Mammary epithelial cell (primary cell): ENCODE measurements at regions not wholly inside any gene's neighbourhood (a gene's known extent, or its start where the extent isn't known, plus 50 kb on each side); places are given as distances from the start of the nearest gene placed in this dataset.

Experiments used
- CTCF ChIP-seq, 2 donors: IDR thresholded peaks in 1 of 2; conservative IDR thresholded peaks in 1 of 2; 2 replicates each; pipeline ENCODE4 v1.5.1; 2011 to 2012; ENCODE audit warnings: inconsistent platforms in 2 of 2, low read length in 2 of 2, mild to moderate bottlenecking in 2 of 2, control low read depth in 1 of 2, low read depth in 1 of 2; ENCODE audit not compliant: insufficient read depth in 1 of 2; ENCODE audit errors: extremely low read depth in 1 of 2
- EZH2 ChIP-seq: IDR thresholded peaks from 2 replicates; pipeline ENCODE4 v1.6.1; 2012; ENCODE audit warnings: low read length, inconsistent platforms, borderline replicate concordance

- TF ChIP-seq CTCF (conservative IDR thresholded peaks at IDR 0.05 in 1 of 2, IDR thresholded peaks at IDR 0.05 in 1 of 2; ENCODE audit: extremely low read depth in 1 of 2, insufficient read depth in 1 of 2, low read depth in 1 of 2, low read length in 2 of 2): no peak
- no peak for TF ChIP-seq EZH2
These were observed 143.3 kb upstream of the GUCY1A1 start for GRCh38 chr4:155523358-155523757.
